Pancreas (tissue), 10 donors: ENCODE measurements at regions not wholly inside any gene's neighbourhood (a gene's known extent, or its start where the extent isn't known, plus 50 kb on each side); places are given as distances from the start of the nearest gene placed in this dataset.

Source experiments
- ATAC-seq, 4 donors: fragments of 200-7000 bp; cut with Tn5 transposase; one replicate each; pipeline versions ENCODE4 v1.8.0 to v1.9.1; 2020; ENCODE audit warnings: mild to moderate bottlenecking in 4 of 4, moderate library complexity in 4 of 4
- DNase-seq, 6 donors: peaks; one replicate each; pipeline ENCODE4 v3.0.0-alpha.2; 2020
- FAIRE-seq: peaks from 2 replicates; lab custom pipeline; 2012; peaks lifted over from hg19 to GRCh38; lab: Jason Lieb, UNC
- H3K27ac ChIP-seq, 4 donors: fragments of 200-600 bp; sonication (generic); 1 replicate in 3 of 4; 2 replicates in 1 of 4; pipeline versions ENCODE4 v1.5.0 to v1.8.0; 2020
- H3K27me3 ChIP-seq, 4 donors: fragments of 200-600 bp; one replicate each; pipeline ENCODE4 v1.8.0; 2021
- H3K36me3 ChIP-seq, 3 donors: fragments of 200-600 bp; sonication (generic) in 1 of 3; one replicate each; pipeline versions ENCODE4 v1.5.0 to v1.8.0; 2020 to 2021
- H3K4me1 ChIP-seq, 3 donors: fragments of 200-600 bp; one replicate each; pipeline ENCODE4 v1.8.0; 2021
- H3K4me3 ChIP-seq, 4 donors: fragments of 200-600 bp; sonication (generic) in 2 of 4; one replicate each; pipeline versions ENCODE4 v1.5.0 to v1.8.0; 2020 to 2021
- H3K9me3 ChIP-seq, 4 donors: fragments of 200-600 bp; one replicate each; pipeline ENCODE4 v1.8.0; 2021
- WGBS, 2 donors: extraction: QIAGEN DNeasy Blood & Tissue Kit; methylation state at CpG; one replicate each; pipeline ENCODE4 v1.1.7; 2013; 5-methylcytosine and 5-hydroxymethylcytosine counted together
- intact Hi-C, 3 donors: fragments of 100-400 bp; cut with DNase I; formaldehyde crosslinking; loops; one replicate each; pipeline versions ENCODE4 v1.11.1 to v1.14.2; 2022
- TF ChIP-seq, protein P1 (sequence below), 4 donors: fragments of 200-600 bp; sonication (generic) in 3 of 4; IDR thresholded peaks; one replicate each; pipeline versions ENCODE4 v1.5.0 to v1.8.0; 2021; ENCODE audit warnings: antibody characterized with exemption in 4 of 4
- donor health status: healthy with polysubstance abuse.
- donor health status: DM: no; HTN: no; CAD: no; lungs with moderate emphysema.
- donor health status: DM: no; HTN: no; CAD: no.
- donor health status: control.
- donor health status: control.
- donor health status: Bipolar disorder and iron deficiency.
- donor health status: DM: yes; HTN: yes; CAD: no.
- donor health status: DM: no; HTN: no; CAD: no.
- donor health status: DM: no; HTN: no; CAD: no.
- donor health status: DM: yes; HTN: yes; CAD: no.

DNA sequence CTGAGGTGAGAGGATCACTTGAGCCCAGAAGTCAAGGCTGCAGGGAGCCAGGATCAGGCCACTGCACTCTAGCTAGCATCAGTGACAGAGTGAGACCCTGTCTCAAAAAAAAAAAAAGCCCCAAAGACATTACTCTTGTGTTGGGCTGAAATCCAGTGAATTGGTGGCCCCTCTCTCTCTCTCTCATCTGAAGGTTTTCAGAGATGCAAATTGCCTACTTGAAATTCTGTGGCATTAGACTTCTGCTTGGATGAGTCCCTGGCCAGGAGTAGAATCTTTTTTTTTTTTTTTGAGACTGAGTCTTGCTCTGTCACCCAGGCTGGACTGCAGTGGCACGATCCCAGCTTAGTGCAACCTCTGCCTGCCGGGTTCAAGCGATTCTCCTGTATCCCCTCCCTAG is 112.0 kb upstream of the ATF7IP start:
- no peak overlapping the region for H3K27ac ChIP-seq
- TF ChIP-seq, protein P1, sequence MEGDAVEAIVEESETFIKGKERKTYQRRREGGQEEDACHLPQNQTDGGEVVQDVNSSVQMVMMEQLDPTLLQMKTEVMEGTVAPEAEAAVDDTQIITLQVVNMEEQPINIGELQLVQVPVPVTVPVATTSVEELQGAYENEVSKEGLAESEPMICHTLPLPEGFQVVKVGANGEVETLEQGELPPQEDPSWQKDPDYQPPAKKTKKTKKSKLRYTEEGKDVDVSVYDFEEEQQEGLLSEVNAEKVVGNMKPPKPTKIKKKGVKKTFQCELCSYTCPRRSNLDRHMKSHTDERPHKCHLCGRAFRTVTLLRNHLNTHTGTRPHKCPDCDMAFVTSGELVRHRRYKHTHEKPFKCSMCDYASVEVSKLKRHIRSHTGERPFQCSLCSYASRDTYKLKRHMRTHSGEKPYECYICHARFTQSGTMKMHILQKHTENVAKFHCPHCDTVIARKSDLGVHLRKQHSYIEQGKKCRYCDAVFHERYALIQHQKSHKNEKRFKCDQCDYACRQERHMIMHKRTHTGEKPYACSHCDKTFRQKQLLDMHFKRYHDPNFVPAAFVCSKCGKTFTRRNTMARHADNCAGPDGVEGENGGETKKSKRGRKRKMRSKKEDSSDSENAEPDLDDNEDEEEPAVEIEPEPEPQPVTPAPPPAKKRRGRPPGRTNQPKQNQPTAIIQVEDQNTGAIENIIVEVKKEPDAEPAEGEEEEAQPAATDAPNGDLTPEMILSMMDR (IDR thresholded peaks at IDR 0.05): no peak
- no peak for DNase-seq
- no peaks in the 10 kb centered on the region for H3K36me3 ChIP-seq
- peaks cover 5 to 14% (median 12%) of the 10 kb centered on the region in 3 donors for H3K4me1 ChIP-seq
- H3K9me3 ChIP-seq: no peaks in the 10 kb centered on the region
- WGBS, 2 donors: 95 to 96% methylated on average over 3 of the region's 3 CpGs
- intact Hi-C loops: loop anchor here in 2 of 3 donors (5.0 to 10.0 kb wide), 3 partner anchors 101 to 131 kb away; partner anchors contain the start of gene ATF7IP (in 1 of the 2)
- FAIRE-seq: no peak
- H3K4me3 ChIP-seq: no peak overlapping the region
- ATAC-seq: no peak
- H3K27me3 ChIP-seq: no peaks in the 10 kb centered on the region

DNA sequence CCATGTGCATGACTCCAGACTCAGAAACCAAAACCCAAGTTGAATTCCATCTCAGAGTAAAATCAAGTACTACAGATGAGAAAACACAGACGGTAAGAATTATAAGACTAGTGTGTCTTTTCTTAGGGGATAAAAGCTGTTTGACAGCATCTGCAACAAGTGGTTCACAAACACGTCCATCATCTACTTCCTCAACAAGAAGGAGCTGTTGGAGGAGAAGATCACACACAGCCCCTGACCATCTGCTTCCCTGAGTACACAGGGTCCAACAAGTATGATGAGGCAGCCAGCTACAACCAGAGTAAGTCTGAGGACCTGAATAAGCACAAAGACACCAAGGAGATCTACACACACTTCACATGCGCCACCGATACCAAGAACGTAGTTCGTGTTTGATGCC is 110.7 kb upstream of the ATF7IP start:
- DNase-seq: no peak
- no peak overlapping the region for H3K27ac ChIP-seq
- H3K4me1 ChIP-seq: peaks cover 5 to 23% (median 17%) of the 10 kb centered on the region in 3 donors
- no peak for ATAC-seq
- intact Hi-C loops: loop anchor here in 2 of 3 donors (5.0 to 10.0 kb wide), 3 partner anchors 100 to 130 kb away; partner anchors contain the start of gene ATF7IP (in 1 of the 2)
- TF ChIP-seq, protein P1 (IDR thresholded peaks at IDR 0.05): no peak
- H3K27me3 ChIP-seq: no peaks in the 10 kb centered on the region
- H3K4me3 ChIP-seq: no peak overlapping the region
- no peak for FAIRE-seq
- 93 to 96% methylated on average over 6 of the region's 6 CpGs for WGBS, 2 donors
- H3K36me3 ChIP-seq: no peaks in the 10 kb centered on the region
- no peaks in the 10 kb centered on the region for H3K9me3 ChIP-seq

DNA sequence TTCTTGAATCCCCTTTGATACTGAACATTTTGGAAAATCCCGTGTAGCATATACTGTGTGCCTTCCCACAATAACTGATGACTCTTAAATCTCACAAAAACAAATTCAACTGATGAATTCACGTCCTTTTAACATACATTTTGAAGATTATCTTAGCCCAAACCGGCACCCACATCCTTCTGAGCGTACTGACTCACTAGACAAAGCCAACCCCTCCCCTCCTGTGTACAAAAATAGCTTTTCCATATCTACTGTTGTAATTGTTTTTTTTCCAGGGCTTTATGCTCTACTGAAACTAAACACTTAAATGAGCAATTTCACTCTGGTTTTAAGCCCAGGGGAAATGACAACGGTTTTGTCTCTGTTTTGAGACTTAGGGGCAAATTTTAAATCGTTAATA is 109.4 kb upstream of the ATF7IP start:
- FAIRE-seq: no peak
- 61 to 65% methylated on average over 6 of the region's 6 CpGs for WGBS, 2 donors
- H3K27me3 ChIP-seq: no peaks in the 10 kb centered on the region
- H3K9me3 ChIP-seq: no peaks in the 10 kb centered on the region
- intact Hi-C loops: loop anchor here in 1 of 3 donors (10.0 kb wide), 2 partner anchors 99 to 129 kb away; no protein-coding TSS in a partner anchor
- no peak for ATAC-seq
- no peaks in the 10 kb centered on the region for H3K36me3 ChIP-seq
- DNase-seq: no peak
- H3K4me1 ChIP-seq: peaks cover 16 to 36% (median 25%) of the 10 kb centered on the region in 3 donors
- H3K4me3 ChIP-seq: no peak overlapping the region
- peak overlapping the region in 1 of 4 donors; percentile 89 for H3K27ac ChIP-seq
- TF ChIP-seq, protein P1 (IDR thresholded peaks at IDR 0.05): no peak

DNA sequence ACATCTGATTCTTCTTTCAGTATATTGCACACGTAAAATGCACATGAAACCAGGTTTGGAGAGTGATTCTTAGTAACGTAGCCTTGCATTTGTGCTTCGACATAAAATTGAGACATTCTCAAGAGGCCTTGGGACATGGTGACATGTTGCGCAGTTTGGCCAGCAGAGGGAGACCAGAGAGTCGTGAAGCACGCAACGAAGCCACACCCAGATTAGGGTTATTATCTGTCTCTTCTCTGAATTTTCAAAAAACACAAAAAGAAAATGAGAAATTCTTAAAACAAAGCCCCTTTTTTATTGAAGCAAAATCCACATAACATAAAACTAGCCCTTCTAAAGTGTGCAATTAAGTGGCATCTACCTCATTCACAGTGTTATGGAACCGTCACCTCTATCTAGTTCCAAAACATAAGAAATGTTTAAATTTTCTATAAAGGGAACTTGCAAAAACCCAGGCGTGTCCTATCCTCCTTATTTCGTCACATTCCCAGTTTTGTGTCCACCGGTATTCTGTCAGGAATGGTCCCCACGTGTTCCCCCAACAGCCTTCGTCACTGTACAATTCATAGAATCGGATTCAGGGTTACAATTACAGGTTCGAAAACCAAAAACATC is 108.8 kb upstream of the ATF7IP start:
- no peaks in the 10 kb centered on the region for H3K27me3 ChIP-seq
- WGBS, 2 donors: 42 to 50% methylated on average over 15 of the region's 15 CpGs
- TF ChIP-seq, protein P1 (IDR thresholded peaks at IDR 0.05): peak; percentile 37 to 60 (median 46)
- intact Hi-C loops: loop anchor here in 1 of 3 donors (10.0 kb wide), 2 partner anchors 98 to 128 kb away; no protein-coding TSS in a partner anchor
- DNase-seq: peak; percentile 58 to 75 (median 69)
- H3K27ac ChIP-seq: peak overlapping the region; percentile 65 to 93 (median 84)
- no peak for FAIRE-seq
- H3K9me3 ChIP-seq: no peaks in the 10 kb centered on the region
- ATAC-seq: peak; percentile 56 to 74 (median 60)
- no peaks in the 10 kb centered on the region for H3K36me3 ChIP-seq
- H3K4me3 ChIP-seq: peak overlapping the region in 2 of 4 donors; percentile 15 to 28
- H3K4me1 ChIP-seq: peaks cover 16 to 39% (median 25%) of the 10 kb centered on the region in 3 donors
